ENCODE measurements at regions not wholly inside any gene's neighbourhood (a gene's known extent, or its start where the extent isn't known, plus 50 kb on each side); places are given as distances from the start of the nearest gene placed in this dataset.

DNA sequence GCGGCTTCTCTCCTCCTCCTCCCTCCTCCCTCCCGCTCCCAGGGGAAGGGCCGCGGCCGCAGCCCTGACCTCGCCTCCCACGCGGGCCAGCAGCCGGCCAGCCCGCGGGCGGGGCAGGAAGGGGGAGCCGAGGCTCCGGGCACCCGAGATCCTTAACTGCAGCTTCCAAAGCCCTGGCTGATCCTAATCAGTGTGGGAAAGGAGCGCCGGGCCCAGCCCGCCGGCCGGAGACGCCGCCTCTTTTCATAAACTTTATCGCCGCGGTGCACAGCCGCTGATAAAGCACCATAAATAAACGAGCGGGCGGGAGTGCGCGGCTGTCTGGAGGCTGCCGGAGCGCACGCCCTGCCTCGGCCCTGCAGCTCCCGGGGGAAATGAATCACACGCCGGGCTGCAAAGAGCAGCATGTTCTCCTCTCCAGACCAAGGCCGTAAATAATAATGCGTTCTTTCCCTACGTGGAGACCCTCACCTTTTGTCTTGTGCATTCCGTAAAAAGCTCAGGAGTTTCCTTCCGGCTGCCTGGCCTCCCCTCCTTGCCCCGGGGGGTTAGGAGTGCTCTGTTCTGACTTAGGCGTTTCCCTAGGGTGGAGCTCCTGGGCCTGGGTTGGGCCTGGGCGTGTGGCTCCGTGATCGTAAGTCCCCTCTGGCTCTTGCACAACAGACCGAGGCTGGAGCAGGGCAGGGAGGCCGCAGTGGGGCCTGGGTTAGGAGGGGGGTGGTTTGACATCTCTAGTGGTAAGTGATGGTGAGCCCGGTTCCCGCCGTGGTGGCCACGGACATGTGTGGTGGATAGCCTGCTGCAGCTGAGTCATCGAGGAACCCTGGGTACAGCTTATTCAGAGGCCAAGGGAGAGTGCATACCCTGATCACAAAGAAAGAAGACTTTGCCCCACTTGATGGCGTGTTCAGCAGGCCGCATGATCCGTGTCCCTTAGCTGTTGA is 132.6 kb upstream of the HES1 start:
- no peak for TF ChIP-seq CTCF (IDR thresholded peaks at IDR 0.05)
- DNase-seq: peak; percentile 83
- peaks cover 15% of the 10 kb centered on the region for H3K27me3 Mint-ChIP-seq (ENCODE audit: low read depth, poor library complexity)
- H3K36me3 Mint-ChIP-seq (ENCODE audit: low read depth): no peaks in the 10 kb centered on the region
- H3K4me1 Mint-ChIP-seq: peaks cover 84% of the 10 kb centered on the region
- H3K4me3 Mint-ChIP-seq: peak overlapping the region; percentile 56
- peak overlapping the region; percentile 89 for H3K27ac Mint-ChIP-seq
- no peaks in the 10 kb centered on the region for H3K9me3 Mint-ChIP-seq

DNA sequence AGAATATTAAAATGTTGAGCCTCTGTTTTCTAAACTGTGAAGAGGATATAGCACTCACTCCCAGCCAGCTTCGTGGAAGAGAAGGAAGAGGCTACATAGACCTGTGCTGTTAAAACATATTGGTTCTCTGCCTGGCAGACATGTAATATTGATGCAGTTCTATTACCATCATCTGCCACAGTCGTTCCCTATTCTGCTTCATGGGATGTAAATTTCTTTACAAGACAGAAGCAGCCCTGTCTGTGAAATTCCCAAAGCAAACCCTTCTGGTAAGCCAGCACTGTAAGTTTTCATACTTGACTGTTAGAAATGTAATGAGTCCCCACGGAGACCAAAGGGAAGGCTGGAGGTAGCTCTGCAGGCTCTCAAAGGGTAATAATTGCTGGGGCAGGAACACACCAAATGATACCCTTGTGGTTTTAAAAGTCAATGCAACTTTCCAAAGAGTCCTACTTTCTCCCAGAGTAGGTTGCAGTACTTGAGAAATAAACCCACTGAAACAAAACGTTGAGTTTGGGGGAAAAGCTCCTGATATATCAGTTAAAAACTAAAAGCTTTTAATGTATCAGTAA is 129.9 kb upstream of the HES1 start:
- Mint-ChIP-seq H3K4me1 (peaks cover 73% of the 10 kb centered on the region), H3K27ac (no peak overlapping the region), H3K36me3 (ENCODE audit: low read depth) (no peaks in the 10 kb centered on the region), H3K4me3 (no peak overlapping the region), H3K27me3 (ENCODE audit: low read depth, poor library complexity) (peaks cover 26% of the 10 kb centered on the region), H3K9me3 (no peaks in the 10 kb centered on the region)
- no peak for TF ChIP-seq CTCF (IDR thresholded peaks at IDR 0.05)
- no peak for DNase-seq

DNA sequence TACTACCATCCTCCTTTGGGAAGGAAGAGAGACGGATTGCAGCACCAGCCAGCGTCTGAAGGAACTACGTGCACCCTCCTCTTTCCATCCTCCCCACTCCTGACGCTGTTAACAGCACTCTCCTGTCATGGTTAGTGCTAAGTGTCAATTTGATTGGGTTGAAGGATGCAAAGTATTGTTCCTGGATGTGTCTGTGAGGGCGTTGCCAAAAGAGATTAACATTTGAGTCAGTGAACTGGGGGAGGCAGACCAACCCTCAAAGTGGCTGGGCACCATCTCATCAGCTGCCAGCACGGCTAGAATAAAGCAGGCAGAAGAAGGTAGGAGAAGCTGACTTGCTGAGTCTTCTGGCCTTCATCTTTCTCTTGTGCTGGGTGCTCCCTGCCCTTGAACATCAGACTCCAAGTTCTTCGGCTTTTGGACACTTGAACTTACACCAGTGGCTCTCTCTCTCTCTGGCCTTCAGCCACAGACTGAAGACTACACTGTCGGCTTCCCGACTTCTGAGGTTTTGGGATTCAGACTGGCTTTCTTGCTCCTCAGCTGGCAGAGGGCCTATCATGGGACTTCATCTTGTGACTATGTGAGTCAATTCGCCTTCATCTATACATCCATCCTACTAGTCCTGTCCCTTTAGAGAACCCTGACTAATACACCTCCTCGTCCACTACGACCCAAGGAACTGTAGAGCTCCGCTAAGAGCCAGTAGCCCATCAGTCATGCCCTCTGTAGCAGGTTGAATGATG is 128.2 kb upstream of the HES1 start:
- no peak for DNase-seq

GRCh38 chr3:194009019-194009418 is 126.9 kb upstream of the HES1 start:
- Mint-ChIP-seq H3K27ac (no peak overlapping the region), H3K4me3 (no peak overlapping the region), H3K27me3 (ENCODE audit: low read depth, poor library complexity) (peaks cover 37% of the 10 kb centered on the region), H3K4me1 (peaks cover 58% of the 10 kb centered on the region), H3K9me3 (no peaks in the 10 kb centered on the region), H3K36me3 (ENCODE audit: low read depth) (no peaks in the 10 kb centered on the region)
- TF ChIP-seq CTCF (IDR thresholded peaks at IDR 0.05): no peak
- no peak for DNase-seq

More for the DNA sequence above, 128.2 kb upstream of the HES1 start:
- Mint-ChIP-seq H3K4me1 (peaks cover 63% of the 10 kb centered on the region), H3K36me3 (ENCODE audit: low read depth) (no peaks in the 10 kb centered on the region), H3K27me3 (ENCODE audit: low read depth, poor library complexity) (peaks cover 30% of the 10 kb centered on the region), H3K4me3 (no peak overlapping the region), H3K9me3 (no peaks in the 10 kb centered on the region), H3K27ac (no peak overlapping the region)
- TF ChIP-seq CTCF (IDR thresholded peaks at IDR 0.05): no peak

- TF ChIP-seq CTCF (IDR thresholded peaks at IDR 0.05): no peak
- Mint-ChIP-seq H3K4me1 (peaks cover 50% of the 10 kb centered on the region), H3K27ac (no peak overlapping the region), H3K27me3 (ENCODE audit: low read depth, poor library complexity) (peaks cover 34% of the 10 kb centered on the region), H3K36me3 (ENCODE audit: low read depth) (no peaks in the 10 kb centered on the region), H3K9me3 (no peaks in the 10 kb centered on the region), H3K4me3 (no peak overlapping the region)
- DNase-seq: no peak
Observed at GRCh38 chr3:194009892-194010533, 125.9 kb upstream of the HES1 start.

Data from nephron progenitor cell (in vitro differentiated cells).